K562 (cell line): ENCODE measurements at regions not wholly inside any gene's neighbourhood (a gene's known extent, or its start where the extent isn't known, plus 50 kb on each side); places are given as distances from the start of the nearest gene placed in this dataset.

Experiments
- ATAC-seq: fragments of 200-7000 bp; cut with Tn5 transposase; 3 replicates; pipeline ENCODE4 v1.9.1; 2020; ENCODE audit warnings: moderate library complexity
- BruUV-seq: library from RNA; stranded (reverse); fragments of 400-500 nt; replicated peaks from 2 replicates; lab custom pipeline; 2021; lab: Mats Ljungman, UMichigan
- CTCF ChIA-PET: fragments of 300-600 bp; formaldehyde crosslinking; extraction: SDS; loops from one replicate; lab custom pipeline; 2021; ENCODE audit warnings: low intra/inter-chr PET ratio; lab: Yijun Ruan, JAX
- POLR2A ChIA-PET: fragments of 300-600, 350-650 bp; sonication (Branson Sonifier 250); formaldehyde crosslinking; extraction: SDS; loops from one replicate; lab custom pipeline; 2021; ENCODE audit warnings: antibody characterized with exemption, inconsistent platforms; lab: Yijun Ruan, JAX
- DNase-seq, 4 experiments: peaks; one replicate each; pipeline versions ENCODE4 v3.0.0 to v3.0.0-alpha.2; 2011 to 2018; ENCODE audit warnings: low spot score in 3 of 4, mixed read lengths in 3 of 4; ENCODE audit errors: extremely low read depth in 1 of 4
- FAIRE-seq: peaks from 2 replicates; lab custom pipeline; 2011; peaks lifted over from hg19 to GRCh38; lab: Jason Lieb, UNC
- H2AFZ ChIP-seq: 2 replicates; pipeline ENCODE4 v1.6.0; 2011; ENCODE audit warnings: low read depth, low read length, control low read depth, inconsistent platforms
- H3K27ac ChIP-seq: fragments of 200-600 bp; 3 replicates; pipeline ENCODE4 v1.8.0; 2011; ENCODE audit warnings: low read depth, mild to moderate bottlenecking, control low read depth, inconsistent platforms, low read length, moderate library complexity, mixed read lengths; ENCODE audit errors: extremely low read depth
- H3K27me3 ChIP-seq, 2 experiments: fragments of 300-600 bp in 1 of 2; 2 replicates in 1 of 2; 3 replicates in 1 of 2; pipeline versions ENCODE4 v1.6.0 to v1.8.0; 2011; ENCODE audit warnings: inconsistent platforms in 2 of 2, low read length in 2 of 2, mild to moderate bottlenecking in 1 of 2, mixed read lengths in 1 of 2, moderate library complexity in 1 of 2; ENCODE audit not compliant: control insufficient read depth in 2 of 2, insufficient read depth in 2 of 2
- H3K36me3 ChIP-seq: fragments of 300-600 bp; 3 replicates; pipeline ENCODE4 v1.8.0; 2011; ENCODE audit warnings: mild to moderate bottlenecking, low read length, inconsistent platforms; ENCODE audit not compliant: control insufficient read depth, insufficient read depth
- H3K4me1 ChIP-seq, 2 experiments: fragments of 200-600 bp in 1 of 2; replicated peaks in 1 of 2; 2 replicates in 1 of 2; 3 replicates in 1 of 2; pipeline versions ENCODE4 v1.5.1 to v1.8.0; 2011; ENCODE audit warnings: inconsistent platforms in 2 of 2, low read length in 2 of 2, mild to moderate bottlenecking in 1 of 2, mixed read lengths in 1 of 2, moderate library complexity in 1 of 2; ENCODE audit not compliant: control insufficient read depth in 2 of 2, insufficient read depth in 2 of 2
- H3K4me2 ChIP-seq: 2 replicates; pipeline ENCODE4 v1.6.1; 2011; ENCODE audit warnings: low read length, control low read depth, inconsistent platforms, mixed read lengths; ENCODE audit not compliant: insufficient read depth
- H3K4me3 ChIP-seq: fragments of 200-600 bp; sonication (generic), shearing (Covaris generic); 2 replicates; pipeline ENCODE4 v1.5.1; 2016; ENCODE audit warnings: control low read depth, inconsistent platforms
- H3K79me2 ChIP-seq: fragments of 200-600 bp; 3 replicates; pipeline ENCODE4 v1.8.0; 2011; ENCODE audit warnings: low read length, inconsistent platforms; ENCODE audit not compliant: control insufficient read depth, insufficient read depth
- H3K9ac ChIP-seq, 2 experiments: 2 replicates each; pipeline versions ENCODE4 v1.6.0 to v1.6.1; 2011; ENCODE audit warnings: low read depth in 2 of 2, low read length in 2 of 2, control low read depth in 1 of 2, inconsistent platforms in 1 of 2, mild to moderate bottlenecking in 1 of 2, mixed read lengths in 1 of 2; ENCODE audit not compliant: insufficient read depth in 1 of 2
- H3K9me1 ChIP-seq: one replicate; pipeline ENCODE4 v1.6.0; 2011; ENCODE audit warnings: inconsistent platforms, mild to moderate bottlenecking, low read length, moderate library complexity; ENCODE audit not compliant: control insufficient read depth, insufficient read depth
- H3K9me3 ChIP-seq: replicated peaks from 2 replicates; pipeline ENCODE4 v1.5.1; 2011; ENCODE audit warnings: low read depth, low read length, inconsistent platforms; ENCODE audit not compliant: control insufficient read depth, insufficient read depth
- H4K20me1 ChIP-seq: replicated peaks from 2 replicates; pipeline ENCODE4 v1.6.1; 2011; ENCODE audit warnings: low read length, inconsistent platforms, mixed read lengths; ENCODE audit not compliant: control insufficient read depth, insufficient read depth
- ARID2 ChIP-seq: fragments of 450-650 bp; IDR thresholded peaks from 2 replicates; pipeline ENCODE4 v1.6.1; 2017; ENCODE audit warnings: antibody characterized with exemption, mild to moderate bottlenecking
- ARNT ChIP-seq, 2 experiments: fragments of 450-650 bp; IDR thresholded peaks; 2 replicates each; pipeline ENCODE4 v1.6.1; 2016; ENCODE audit warnings: mild to moderate bottlenecking in 1 of 2
- CCNT2 ChIP-seq: IDR thresholded peaks from 2 replicates; pipeline ENCODE4 v1.6.1; 2011; ENCODE audit warnings: borderline replicate concordance, low read depth, mild to moderate bottlenecking, moderate library complexity, mixed read lengths, low read length; ENCODE audit not compliant: insufficient read length; ENCODE audit errors: extremely low read depth
- CXXC5 ChIP-seq: fragments of 250-450 bp; sonication (Bioruptor Pico); IDR thresholded peaks from 2 replicates; pipeline ENCODE4 v1.8.0; 2022; ENCODE audit warnings: inconsistent platforms, mild to moderate bottlenecking, moderate library complexity
- DNMT1 ChIP-seq: fragments of 450-650 bp; IDR thresholded peaks from 2 replicates; pipeline ENCODE4 v1.6.1; 2016; ENCODE audit warnings: antibody characterized with exemption, mild to moderate bottlenecking
- EWSR1 ChIP-seq: fragments of 450-650 bp; IDR thresholded peaks from 2 replicates; pipeline ENCODE4 v1.6.1; 2018; ENCODE audit warnings: borderline replicate concordance, mild to moderate bottlenecking, low read depth, moderate library complexity; ENCODE audit not compliant: partially characterized antibody
- FOSL1 ChIP-seq: fragments of 200-800 bp; sonication (Bioruptor generic); conservative IDR thresholded peaks from 2 replicates; pipeline ENCODE4 v1.6.1; 2016; ENCODE audit warnings: missing genetic modification characterization, missing compliant biosample characterization
- FOXA1 ChIP-seq: fragments of 450-650 bp; IDR thresholded peaks from 2 replicates; pipeline ENCODE4 v1.6.1; 2016; ENCODE audit warnings: mild to moderate bottlenecking, borderline replicate concordance
- HMBOX1 ChIP-seq: sonication (generic); IDR thresholded peaks from 2 replicates; pipeline ENCODE4 v1.6.1; 2016
- KHSRP ChIP-seq: fragments of 450-650 bp; IDR thresholded peaks from 2 replicates; pipeline ENCODE4 v1.6.1; 2017
- MCM7 ChIP-seq, 2 experiments: fragments of 450-650 bp; IDR thresholded peaks; 2 replicates each; pipeline ENCODE4 v1.6.1; 2016 to 2018
- NBN ChIP-seq: fragments of 450-650 bp; IDR thresholded peaks from 2 replicates; pipeline ENCODE4 v1.6.1; 2016; ENCODE audit warnings: low read depth, mild to moderate bottlenecking
- RBM25 ChIP-seq: fragments of 200-400 bp; formaldehyde crosslinking; IDR thresholded peaks from 2 replicates; pipeline ENCODE4 v1.6.1; 2018; ENCODE audit warnings: low read length, low read depth, moderate library complexity; ENCODE audit not compliant: severe bottlenecking
- SIN3A ChIP-seq, 2 experiments: fragments of 150-350 bp in 1 of 2; IDR thresholded peaks; 2 replicates each; pipeline ENCODE4 v1.6.1; 2011 to 2016; ENCODE audit warnings: borderline replicate concordance in 2 of 2, low read depth in 2 of 2, low read length in 2 of 2, mild to moderate bottlenecking in 2 of 2, moderate library complexity in 2 of 2; ENCODE audit not compliant: control insufficient read depth in 1 of 2
- THRA ChIP-seq: fragments of 450-650 bp; IDR thresholded peaks from 2 replicates; pipeline ENCODE4 v1.6.1; 2017; ENCODE audit warnings: mild to moderate bottlenecking, moderate library complexity
- ZFP1 ChIP-seq: fragments of 450-650 bp; formaldehyde crosslinking; IDR thresholded peaks from 2 replicates; pipeline ENCODE4 v1.4.0; 2020; ENCODE audit warnings: mild to moderate bottlenecking, mixed read lengths
- WGBS: fragments of 100-300 bp; shearing (Covaris generic); methylation state at CpG from one replicate; pipeline ENCODE4 v1.1.6; 2016; ENCODE audit warnings: low coverage, mixed read lengths; ENCODE audit not compliant: insufficient coverage; ENCODE audit errors: missing lambda C conversion rate; 5-methylcytosine and 5-hydroxymethylcytosine counted together
- in situ Hi-C: fragments of 300-500 bp; cut with MboI; formaldehyde crosslinking; loops from 4 replicates; pipeline ENCODE4 v1.15.0; 2018; ENCODE audit warnings: inconsistent platforms, mixed read lengths
- intact Hi-C: fragments of 100-400 bp; cut with micrococcal nuclease; formaldehyde crosslinking; loops from 2 replicates; pipeline ENCODE4 v1.14.2; 2022
- TF ChIP-seq, protein P1 (sequence below): IDR thresholded peaks from 2 replicates; pipeline ENCODE4 v1.6.1; 2014; ENCODE audit warnings: antibody characterized with exemption

GRCh38 chr1:115181231-115181630 lies 91.9 kb upstream of the TSPAN2 start:
- Histone ChIP-seq H2AFZ (no peak overlapping the region), H3K4me3 (no peak overlapping the region), H3K9me3 (no peaks in the 10 kb centered on the region), H3K9ac (no peak overlapping the region), H3K4me1 (peaks cover 4 to 6% of the 10 kb centered on the region in 2 experiments; a peak in 3 of 5 replicates), H3K9me1 (no peaks in the 10 kb centered on the region), H3K36me3 (no peaks in the 10 kb centered on the region), H3K27me3 (no peaks in the 10 kb centered on the region), H4K20me1 (no peaks in the 10 kb centered on the region), H3K27ac (no peak overlapping the region), H3K4me2 (no peak overlapping the region), H3K79me2 (no peaks in the 10 kb centered on the region)
- CTCF ChIA-PET = no interaction called here
- WGBS = 34% methylated on average over 4 of the region's 4 CpGs
- DNase-seq (no peak), FAIRE-seq (no peak), ATAC-seq (no peak)
- intact Hi-C loops = no loop called here
- in situ Hi-C loops = no loop called here
- TF ChIP-seq CCNT2 = no peak
- TF ChIP-seq FOXA1 = no peak
- no peak for TF ChIP-seq HMBOX1
- no peak for TF ChIP-seq SIN3A (IDR thresholded peaks at IDR 0.05; ENCODE audit: borderline replicate concordance in 2 of 2, control insufficient read depth in 1 of 2, low read depth in 2 of 2, low read length in 2 of 2)
- no peak for TF ChIP-seq ARID2
- TF ChIP-seq ZFP1 = no peak
- TF ChIP-seq NBN = no peak
- TF ChIP-seq, protein P1, sequence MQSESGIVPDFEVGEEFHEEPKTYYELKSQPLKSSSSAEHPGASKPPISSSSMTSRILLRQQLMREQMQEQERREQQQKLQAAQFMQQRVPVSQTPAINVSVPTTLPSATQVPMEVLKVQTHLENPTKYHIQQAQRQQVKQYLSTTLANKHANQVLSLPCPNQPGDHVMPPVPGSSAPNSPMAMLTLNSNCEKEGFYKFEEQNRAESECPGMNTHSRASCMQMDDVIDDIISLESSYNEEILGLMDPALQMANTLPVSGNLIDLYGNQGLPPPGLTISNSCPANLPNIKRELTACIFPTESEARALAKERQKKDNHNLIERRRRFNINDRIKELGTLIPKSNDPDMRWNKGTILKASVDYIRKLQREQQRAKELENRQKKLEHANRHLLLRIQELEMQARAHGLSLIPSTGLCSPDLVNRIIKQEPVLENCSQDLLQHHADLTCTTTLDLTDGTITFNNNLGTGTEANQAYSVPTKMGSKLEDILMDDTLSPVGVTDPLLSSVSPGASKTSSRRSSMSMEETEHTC = no peak
- TF ChIP-seq ARNT (IDR thresholded peaks at IDR 0.05) = no peak
- no peak for TF ChIP-seq CXXC5 (CRISPR knock-in tag)
- no peak for TF ChIP-seq DNMT1
- no peak for TF ChIP-seq RBM25
- TF ChIP-seq FOSL1 (tag) = no peak
- no peak for TF ChIP-seq THRA
- no peak for TF ChIP-seq EWSR1
- TF ChIP-seq KHSRP = no peak
- no peak for TF ChIP-seq MCM7 (IDR thresholded peaks at IDR 0.05)
- BruUV-seq = no TSS peak
- POLR2A ChIA-PET = no interaction called here
